Esophagus squamous epithelium (tissue), 5 donors: ENCODE measurements at regions not wholly inside any gene's neighbourhood (a gene's known extent, or its start where the extent isn't known, plus 50 kb on each side); places are given as distances from the start of the nearest gene placed in this dataset.

ENCODE experiments used
- DNase-seq: peaks from one replicate; lab custom pipeline; 2025; lab: John Stamatoyannopoulos, UW
- H3K27ac ChIP-seq, 4 donors: fragments of 200-600 bp; sonication (generic); one replicate each; pipeline ENCODE4 v1.5.1; 2016 to 2019; ENCODE audit warnings: mild to moderate bottlenecking in 1 of 4
- H3K27me3 ChIP-seq, 4 donors: fragments of 200-600 bp; sonication (generic); 1 replicate in 3 of 4; 2 replicates in 1 of 4; pipeline versions ENCODE4 v1.5.1 to v1.6.0; 2017 to 2021; ENCODE audit warnings: antibody characterized with exemption in 1 of 4
- H3K36me3 ChIP-seq, 3 donors: fragments of 200-600 bp; sonication (generic); one replicate each; pipeline ENCODE4 v1.5.1; 2016 to 2019
- H3K4me1 ChIP-seq, 3 donors: fragments of 200-600 bp; sonication (generic); one replicate each; pipeline ENCODE4 v1.5.1; 2017 to 2019
- H3K4me3 ChIP-seq, 4 donors: fragments of 200-600 bp; sonication (generic); 1 replicate in 3 of 4; 2 replicates in 1 of 4; pipeline ENCODE4 v1.5.1; 2016 to 2019; ENCODE audit warnings: mild to moderate bottlenecking in 2 of 4, moderate library complexity in 1 of 4
- H3K9me3 ChIP-seq, 3 donors: fragments of 200-600 bp; sonication (generic); one replicate each; pipeline ENCODE4 v1.5.1; 2016 to 2019
- CTCF ChIP-seq, 6 experiments: fragments of 450-650 bp in 4 of 6; fragments of 200-600 bp in 2 of 6; sonication (generic) in 2 of 6; IDR thresholded peaks; one replicate each; pipeline ENCODE4 v1.5.1; 2016 to 2019; ENCODE audit warnings: antibody characterized with exemption in 6 of 6, mild to moderate bottlenecking in 4 of 6, moderate library complexity in 4 of 6
- POLR2A ChIP-seq, 4 donors: fragments of 450-650 bp; IDR thresholded peaks; one replicate each; pipeline ENCODE4 v1.6.1; 2017; ENCODE audit warnings: antibody characterized with exemption in 4 of 4, mild to moderate bottlenecking in 4 of 4, moderate library complexity in 3 of 4
- WGBS, 2 donors: methylation state at CpG; one replicate each; pipeline ENCODE4 v1.1.5; 2018; 5-methylcytosine and 5-hydroxymethylcytosine counted together
- intact Hi-C: fragments of 100-400 bp; cut with DNase I; formaldehyde crosslinking; loops from one replicate; pipeline ENCODE4 v1.15.0; 2022
- donor health status: DM: yes; HTN: yes; CAD: no.

DNA sequence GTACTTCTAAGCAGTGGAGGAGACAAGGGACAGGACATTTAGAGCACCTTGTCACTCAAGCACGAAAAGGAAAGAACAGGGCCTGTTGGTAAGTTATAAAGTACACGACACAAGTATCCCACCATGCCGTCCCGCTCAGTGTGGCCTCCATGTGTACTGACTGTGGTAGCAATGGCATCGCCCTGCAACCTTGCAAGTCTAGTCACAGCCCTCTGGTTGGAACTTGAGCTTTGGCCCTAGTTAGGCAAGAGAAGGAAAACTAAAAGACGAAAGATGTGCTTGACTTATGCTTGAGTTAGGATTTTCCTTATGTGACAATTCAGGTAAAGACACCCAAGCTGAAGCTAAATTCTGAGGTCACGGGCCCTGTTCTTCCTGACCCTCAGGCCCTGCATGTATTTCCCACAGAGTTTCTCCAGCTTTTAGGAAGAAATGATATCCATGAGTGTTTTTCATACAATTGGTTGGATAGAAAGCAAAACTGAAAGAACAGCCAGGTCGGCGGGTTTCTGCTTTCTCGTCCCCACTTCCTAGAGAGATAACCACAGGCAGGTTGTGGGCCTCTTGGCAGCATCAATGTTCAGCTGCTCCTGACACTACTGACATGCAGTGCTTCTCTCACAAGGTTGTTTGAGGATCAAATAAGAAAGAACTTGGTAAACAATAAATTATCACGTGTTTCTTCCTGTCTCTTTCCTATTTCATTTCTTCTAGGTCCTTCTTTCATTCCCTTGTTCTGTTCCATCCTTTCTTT, 216.2 kb downstream of the IRS2 start:
- Histone ChIP-seq H3K27me3 (no peaks in the 10 kb centered on the region), H3K27ac (no peak overlapping the region), H3K36me3 (no peaks in the 10 kb centered on the region), H3K9me3 (no peaks in the 10 kb centered on the region), H3K4me1 (no peaks in the 10 kb centered on the region), H3K4me3 (no peak overlapping the region)
- 62 to 71% methylated on average over 7 to 8 of the region's 11 CpGs for WGBS, 2 donors
- intact Hi-C loops, result no loop called here
- no peak for DNase-seq
- TF ChIP-seq CTCF (IDR thresholded peaks at IDR 0.05) (no peak), POLR2A (IDR thresholded peaks at IDR 0.05) (no peak)

DNA sequence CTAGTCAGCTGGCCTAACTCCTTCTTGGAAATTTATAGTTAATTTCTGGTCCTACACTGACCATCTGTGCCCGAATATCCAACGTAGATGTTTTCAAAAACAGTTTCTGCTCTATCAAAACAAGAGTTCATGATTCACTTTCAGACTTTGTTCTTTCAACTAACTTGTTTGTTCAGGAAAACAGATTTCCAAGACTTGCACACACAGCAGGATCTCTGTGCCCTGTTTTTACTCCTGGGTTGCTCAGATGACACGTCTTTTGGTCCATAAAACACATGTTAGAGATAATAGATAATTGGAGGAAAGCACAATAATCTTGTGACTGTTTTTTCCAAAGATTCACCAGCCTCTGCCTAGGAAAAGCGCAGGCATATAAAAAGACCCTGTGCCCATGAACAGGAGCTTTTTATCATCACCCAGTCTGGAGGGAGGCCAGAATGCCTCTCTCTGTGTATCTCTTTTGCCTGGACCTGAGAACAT, 218.0 kb downstream of the IRS2 start:
- no peak for DNase-seq
- Histone ChIP-seq H3K27me3 (no peaks in the 10 kb centered on the region), H3K9me3 (no peaks in the 10 kb centered on the region), H3K27ac (no peak overlapping the region), H3K36me3 (no peaks in the 10 kb centered on the region), H3K4me3 (no peak overlapping the region), H3K4me1 (no peaks in the 10 kb centered on the region)
- no peak for TF ChIP-seq POLR2A (IDR thresholded peaks at IDR 0.05)
- TF ChIP-seq CTCF (IDR thresholded peaks at IDR 0.05), result no peak
- intact Hi-C loops, result no loop called here
- WGBS, 2 donors, result 56 to 61% methylated on average over 4 of the region's 4 CpGs

GRCh38 chr13:109567315-109567714, 219.1 kb downstream of the IRS2 start:
- DNase-seq, result no peak
- WGBS, 2 donors, result 70 to 82% methylated on average over 2 of the region's 2 CpGs
- TF ChIP-seq POLR2A (IDR thresholded peaks at IDR 0.05) (no peak), CTCF (IDR thresholded peaks at IDR 0.05) (no peak)
- no peaks in the 10 kb centered on the region for H3K27me3 ChIP-seq
- intact Hi-C loops, result no loop called here
- H3K9me3 ChIP-seq, result no peaks in the 10 kb centered on the region
- H3K4me3 ChIP-seq, result no peak overlapping the region
- H3K4me1 ChIP-seq, result no peaks in the 10 kb centered on the region
- H3K36me3 ChIP-seq, result no peaks in the 10 kb centered on the region
- no peak overlapping the region for H3K27ac ChIP-seq

DNA sequence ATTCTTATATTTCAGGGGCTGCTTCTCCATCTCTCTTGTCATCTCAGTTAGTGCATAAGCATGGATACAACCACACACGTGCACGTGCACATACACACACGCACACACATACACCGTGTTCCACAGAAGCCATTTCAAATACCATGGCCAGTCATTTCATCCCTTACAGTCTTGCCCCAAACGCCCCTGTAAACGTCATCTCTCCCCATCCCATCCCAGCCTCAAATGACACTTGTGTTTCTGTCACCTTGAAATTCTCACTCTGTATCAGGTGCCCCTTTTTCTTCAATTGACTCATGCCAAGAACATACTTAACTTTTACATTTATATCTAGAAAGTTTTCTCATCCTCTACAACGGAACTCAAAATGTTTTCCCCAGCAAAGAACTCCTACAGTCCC, 220.5 kb downstream of the IRS2 start:
- H3K4me1 ChIP-seq, result no peaks in the 10 kb centered on the region
- intact Hi-C loops, result no loop called here
- no peak for DNase-seq
- H3K9me3 ChIP-seq, result no peaks in the 10 kb centered on the region
- no peak overlapping the region for H3K27ac ChIP-seq
- no peak for TF ChIP-seq CTCF (IDR thresholded peaks at IDR 0.05)
- no peak for TF ChIP-seq POLR2A (IDR thresholded peaks at IDR 0.05)
- H3K27me3 ChIP-seq, result no peaks in the 10 kb centered on the region
- H3K4me3 ChIP-seq, result no peak overlapping the region
- no peaks in the 10 kb centered on the region for H3K36me3 ChIP-seq
- 84 to 87% methylated on average over 7 of the region's 7 CpGs for WGBS, 2 donors

GRCh38 chr13:109548374-109548773, 238.0 kb downstream of the IRS2 start:
- TF ChIP-seq POLR2A (IDR thresholded peaks at IDR 0.05) (no peak), CTCF (IDR thresholded peaks at IDR 0.05) (no peak)

More at GRCh38 chr13:109548374-109548773, 238.0 kb downstream of the IRS2 start:
- no peak for DNase-seq
- WGBS, 2 donors, result 63 to 70% methylated on average over 3 of the region's 3 CpGs
- Histone ChIP-seq H3K9me3 (no peaks in the 10 kb centered on the region), H3K27ac (no peak overlapping the region), H3K4me3 (no peak overlapping the region), H3K27me3 (no peaks in the 10 kb centered on the region), H3K36me3 (no peaks in the 10 kb centered on the region), H3K4me1 (no peaks in the 10 kb centered on the region)
- intact Hi-C loops, result no loop called here
